ENCODE measurements at regions not wholly inside any gene's neighbourhood (a gene's known extent, or its start where the extent isn't known, plus 50 kb on each side); places are given as distances from the start of the nearest gene placed in this dataset.

- in situ Hi-C loops (cut with MboI; ENCODE audit: low pct_ligation_motif_present in 1 of 4, low pct_unique_long_range_greater_than_20kb in 1 of 4, low sequenced_read_pairs in 3 of 4), result no loop called here
- no peak for TF ChIP-seq CTCF (IDR thresholded peaks at IDR 0.05)
- TF ChIP-seq EP300 (IDR thresholded peaks at IDR 0.05; ENCODE audit: low read depth), result no peak
- no peak for TF ChIP-seq POLR2AphosphoS5 (IDR thresholded peaks at IDR 0.05)
- no peak for TF ChIP-seq POLR2A (IDR thresholded peaks at IDR 0.05)
- intact Hi-C loops (cut with DNase I; ENCODE audit: low total_unique reads), result no loop called here
- Histone ChIP-seq H3K36me3 (no peaks in the 10 kb centered on the region), H3K27ac (no peak overlapping the region), H3K9me3 (no peaks in the 10 kb centered on the region), H3K4me3 (no peak overlapping the region), H3K4me1 (no peaks in the 10 kb centered on the region), H3K27me3 (no peaks in the 10 kb centered on the region)
- WGBS, 2 donors (ENCODE audit: low coverage in 1 of 2), result 47 to 65% methylated on average over 3 of the region's 3 CpGs
- DNase-seq, result no peak
Measured at GRCh38 chr6:134447883-134448387, 130.0 kb upstream of the SGK1 start.

GRCh38 chr6:134447423-134447822, 129.5 kb upstream of the SGK1 start:
- Histone ChIP-seq H3K27ac (no peak overlapping the region), H3K27me3 (no peaks in the 10 kb centered on the region), H3K36me3 (no peaks in the 10 kb centered on the region), H3K4me3 (no peak overlapping the region), H3K9me3 (no peaks in the 10 kb centered on the region), H3K4me1 (no peaks in the 10 kb centered on the region)
- 59 to 60% methylated on average over 3 of the region's 3 CpGs for WGBS, 2 donors (ENCODE audit: low coverage in 1 of 2)
- in situ Hi-C loops (cut with MboI; ENCODE audit: low pct_ligation_motif_present in 1 of 4, low pct_unique_long_range_greater_than_20kb in 1 of 4, low sequenced_read_pairs in 3 of 4) (no loop called here), intact Hi-C loops (cut with DNase I; ENCODE audit: low total_unique reads) (no loop called here)
- no peak for DNase-seq
- TF ChIP-seq EP300 (IDR thresholded peaks at IDR 0.05; ENCODE audit: low read depth) (no peak), POLR2AphosphoS5 (IDR thresholded peaks at IDR 0.05) (no peak), POLR2A (IDR thresholded peaks at IDR 0.05) (no peak)

GRCh38 chr6:134446896-134447295, 129.0 kb upstream of the SGK1 start:
- Histone ChIP-seq H3K36me3 (no peaks in the 10 kb centered on the region), H3K9me3 (no peaks in the 10 kb centered on the region), H3K27ac (no peak overlapping the region), H3K4me1 (no peaks in the 10 kb centered on the region), H3K27me3 (no peaks in the 10 kb centered on the region), H3K4me3 (no peak overlapping the region)
- intact Hi-C loops (cut with DNase I; ENCODE audit: low total_unique reads) (no loop called here), in situ Hi-C loops (cut with MboI; ENCODE audit: low pct_ligation_motif_present in 1 of 4, low pct_unique_long_range_greater_than_20kb in 1 of 4, low sequenced_read_pairs in 3 of 4) (no loop called here)
- TF ChIP-seq POLR2A (IDR thresholded peaks at IDR 0.05), result no peak
- no peak for TF ChIP-seq CTCF (IDR thresholded peaks at IDR 0.05)
- no peak for TF ChIP-seq POLR2AphosphoS5 (IDR thresholded peaks at IDR 0.05)
- no peak for TF ChIP-seq EP300 (IDR thresholded peaks at IDR 0.05; ENCODE audit: low read depth)
- DNase-seq, result no peak
- 79 to 87% methylated on average over 3 of the region's 3 CpGs for WGBS, 2 donors (ENCODE audit: low coverage in 1 of 2)

GRCh38 chr6:134446218-134446848, 128.4 kb upstream of the SGK1 start:
- WGBS, 2 donors (ENCODE audit: low coverage in 1 of 2), result 74 to 82% methylated on average over 3 to 6 of the region's 6 CpGs
- H3K27ac ChIP-seq, result no peak overlapping the region
- DNase-seq, result no peak

More at GRCh38 chr6:134446218-134446848, 128.4 kb upstream of the SGK1 start:
- no peaks in the 10 kb centered on the region for H3K27me3 ChIP-seq
- in situ Hi-C loops (cut with MboI; ENCODE audit: low pct_ligation_motif_present in 1 of 4, low pct_unique_long_range_greater_than_20kb in 1 of 4, low sequenced_read_pairs in 3 of 4), result no loop called here
- H3K4me3 ChIP-seq, result no peak overlapping the region
- TF ChIP-seq CTCF (IDR thresholded peaks at IDR 0.05), result no peak
- TF ChIP-seq POLR2A (IDR thresholded peaks at IDR 0.05), result no peak
- no peak for TF ChIP-seq EP300 (IDR thresholded peaks at IDR 0.05; ENCODE audit: low read depth)
- TF ChIP-seq POLR2AphosphoS5 (IDR thresholded peaks at IDR 0.05), result no peak
- H3K9me3 ChIP-seq, result no peaks in the 10 kb centered on the region
- intact Hi-C loops (cut with DNase I; ENCODE audit: low total_unique reads), result no loop called here
- no peaks in the 10 kb centered on the region for H3K4me1 ChIP-seq
- no peaks in the 10 kb centered on the region for H3K36me3 ChIP-seq

All from transverse colon (tissue), 4 donors.